ENCODE measurements at regions not wholly inside any gene's neighbourhood (a gene's known extent, or its start where the extent isn't known, plus 50 kb on each side); places are given as distances from the start of the nearest gene placed in this dataset.

- no peak for DNase-seq (ENCODE audit: low spot score)
Observed at GRCh38 chr2:64317707-64318475, 136.1 kb upstream of the LGALSL start.

- DNase-seq (ENCODE audit: low spot score), result peak; percentile 43
Observed at GRCh38 chr2:64318476-64318748, 135.6 kb upstream of the LGALSL start.

DNA sequence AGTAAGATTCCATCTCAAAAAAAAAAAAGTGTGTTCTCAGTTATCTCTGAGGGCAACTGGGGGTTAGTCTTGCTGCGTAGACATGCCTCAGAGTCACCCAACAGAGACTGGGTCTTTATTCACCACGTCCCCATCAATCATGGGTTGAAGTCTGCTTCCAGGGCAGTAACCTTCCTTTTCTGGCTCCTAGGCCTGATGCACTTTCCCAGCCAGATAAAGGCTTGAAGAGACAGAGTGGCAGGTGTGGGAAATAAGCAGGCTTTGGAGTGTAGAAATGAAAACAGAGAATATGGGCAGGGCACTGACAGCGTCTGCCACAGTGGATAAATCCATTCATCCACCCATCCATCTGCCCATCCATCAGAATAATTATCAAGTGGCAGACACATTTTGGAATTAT, 134.1 kb upstream of the LGALSL start:
- DNase-seq (ENCODE audit: low spot score), result no peak

DNA sequence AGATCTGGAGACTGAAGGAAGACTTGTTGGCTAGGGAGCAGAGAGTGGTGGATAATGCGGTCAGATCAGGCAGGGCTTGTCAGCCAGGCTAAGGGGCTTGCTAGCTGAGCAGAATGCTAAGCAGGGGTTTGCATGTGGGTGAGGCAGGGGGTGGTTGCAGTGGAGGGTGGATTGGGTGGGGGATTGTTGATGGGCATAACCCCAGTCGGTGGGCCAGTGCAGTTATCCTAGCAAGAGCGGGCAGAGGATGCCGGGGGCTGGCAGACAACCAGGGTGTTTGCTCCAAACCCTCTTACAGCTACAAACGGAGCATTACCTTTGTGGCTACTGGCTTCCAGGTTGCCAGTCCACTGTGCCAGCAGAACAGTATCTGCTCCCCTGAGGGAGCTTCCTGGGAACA, 131.5 kb upstream of the LGALSL start:
- DNase-seq (ENCODE audit: low spot score), result no peak

DNA sequence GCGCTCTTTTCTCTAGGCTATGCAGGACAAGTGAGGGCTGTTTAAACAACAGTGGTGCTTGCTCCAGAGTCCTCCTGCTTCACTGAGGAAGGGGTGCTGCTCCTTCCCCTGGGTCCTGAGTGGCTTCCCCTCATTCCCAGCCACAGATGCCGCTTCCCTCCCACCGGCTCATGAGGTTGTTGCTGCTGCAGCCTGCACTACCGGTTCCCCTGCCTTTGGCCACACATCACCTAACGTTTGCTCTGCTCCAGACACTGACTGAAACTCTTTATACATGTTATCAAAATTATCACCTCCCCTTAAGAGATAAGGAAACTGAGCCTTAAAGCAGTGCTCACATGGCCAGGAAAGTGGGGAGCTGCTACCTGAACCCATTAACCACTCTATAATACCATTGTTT, 130.8 kb upstream of the LGALSL start:
- no peak for DNase-seq (ENCODE audit: low spot score)

GRCh38 chr2:64324746-64325410, 129.1 kb upstream of the LGALSL start:
- no peak for DNase-seq (ENCODE audit: low spot score)

DNA sequence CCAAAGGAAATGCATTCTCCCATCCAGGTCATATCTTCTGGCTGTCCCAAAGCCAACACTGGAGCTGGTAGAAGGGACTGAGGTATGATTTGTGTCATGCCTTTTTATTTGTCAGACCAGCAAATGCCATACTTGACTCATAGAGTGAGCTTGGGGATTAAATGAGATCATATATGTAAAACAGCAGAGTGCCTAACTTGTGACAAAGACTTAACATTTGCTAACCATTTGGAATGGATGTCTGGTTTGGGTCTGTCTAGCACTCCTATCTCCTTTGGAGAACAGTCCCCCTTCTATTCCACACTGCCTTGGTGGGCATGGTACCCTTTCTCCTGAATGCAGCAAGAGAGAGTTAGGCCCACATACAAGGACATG, 128.5 kb upstream of the LGALSL start:
- DNase-seq (ENCODE audit: low spot score), result no peak

DNA sequence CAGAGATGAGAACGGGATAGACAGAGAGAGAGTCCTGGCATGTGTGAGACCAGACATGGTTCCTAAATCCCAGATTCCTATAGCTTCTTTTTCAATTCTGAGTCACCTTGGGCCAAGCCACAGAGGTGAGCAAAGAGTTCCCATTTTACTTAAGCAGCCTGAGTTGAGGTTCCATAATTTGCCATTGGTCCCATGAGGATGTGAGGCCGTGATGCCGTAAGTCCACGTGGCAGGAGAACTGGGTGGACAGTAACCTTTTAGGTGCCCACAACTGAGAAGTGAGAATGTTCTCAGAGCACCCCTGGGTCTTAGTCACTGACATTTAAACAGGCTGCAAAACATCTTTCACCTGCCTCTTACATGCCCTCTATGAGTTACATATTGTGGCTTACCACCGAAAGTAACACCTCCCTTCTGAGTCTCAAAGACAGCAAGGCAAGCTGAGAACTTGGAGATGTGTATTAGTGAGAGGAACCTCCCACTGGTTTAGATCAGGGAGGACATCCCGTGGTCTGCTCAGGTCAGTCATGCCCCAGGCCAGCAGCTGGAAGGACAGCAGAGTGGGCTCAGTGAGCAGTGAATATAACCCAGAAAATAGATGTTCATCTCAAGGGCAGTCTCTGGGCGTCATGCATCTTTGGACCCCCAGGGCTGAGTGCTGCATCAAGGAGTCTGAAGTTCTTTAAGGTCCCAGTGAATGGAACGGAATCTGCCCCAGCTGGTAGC, 127.9 kb upstream of the LGALSL start:
- no peak for DNase-seq (ENCODE audit: low spot score)

DNA sequence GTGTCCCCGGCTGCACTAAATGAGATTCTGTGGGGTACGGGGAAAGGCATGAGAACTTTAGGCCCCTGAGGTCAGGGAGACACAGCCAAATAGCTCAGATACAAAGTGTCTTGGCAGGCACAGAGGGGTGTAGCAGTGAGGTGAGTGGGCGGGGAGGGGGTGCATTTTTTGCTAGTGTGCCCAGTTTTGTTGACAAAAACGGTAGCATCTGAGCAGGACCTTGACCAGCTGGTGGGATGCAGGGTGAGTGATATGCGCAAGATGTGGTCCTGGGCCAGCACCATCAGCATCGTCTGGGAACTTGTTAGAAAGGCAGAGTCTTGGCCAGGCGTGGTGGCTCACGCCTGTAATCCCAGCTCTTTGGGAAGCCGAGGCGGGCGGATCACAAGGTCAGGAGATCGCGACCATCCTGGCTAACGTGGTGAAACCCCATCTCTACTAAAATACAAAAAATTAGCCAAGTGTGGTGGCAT, 127.3 kb upstream of the LGALSL start:
- no peak for DNase-seq (ENCODE audit: low spot score)

DNA sequence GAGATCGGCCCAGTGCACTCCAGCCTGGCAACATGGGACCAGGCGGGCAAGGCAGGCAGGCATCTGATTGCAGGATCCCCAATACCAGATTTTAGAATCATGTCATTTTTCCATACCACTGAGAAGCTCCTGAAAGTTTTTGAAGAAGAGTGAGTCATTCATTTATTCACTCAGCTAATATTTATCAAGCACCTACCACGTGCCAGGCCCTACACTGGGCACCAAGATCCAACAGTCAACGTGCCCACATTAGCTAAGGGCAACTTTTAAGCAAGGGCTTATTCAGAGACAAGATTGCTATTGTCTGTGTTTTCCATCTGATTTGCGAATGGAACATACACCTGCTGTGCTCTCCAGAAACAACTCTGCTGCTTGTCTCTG, 126.8 kb upstream of the LGALSL start:
- DNase-seq (ENCODE audit: low spot score), result no peak

- no peak for DNase-seq (ENCODE audit: low spot score)
Observed at GRCh38 chr2:64327510-64328414, 126.2 kb upstream of the LGALSL start.

DNA sequence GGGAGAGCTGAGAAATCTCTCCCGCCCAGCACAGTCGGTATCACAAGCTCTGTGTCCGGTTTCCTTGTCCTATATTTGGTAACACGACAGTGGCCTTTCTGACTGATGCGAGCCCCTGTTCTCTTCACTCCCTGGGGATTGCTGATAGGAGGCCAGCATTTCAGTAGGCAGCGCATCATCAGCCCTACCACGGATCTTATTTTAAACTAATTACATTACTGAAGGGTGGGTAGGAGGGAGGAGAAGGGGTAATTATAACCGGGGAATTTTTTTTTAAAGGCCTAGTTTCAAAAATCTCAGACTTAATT, 125.6 kb upstream of the LGALSL start:
- DNase-seq (ENCODE audit: low spot score), result no peak

DNA sequence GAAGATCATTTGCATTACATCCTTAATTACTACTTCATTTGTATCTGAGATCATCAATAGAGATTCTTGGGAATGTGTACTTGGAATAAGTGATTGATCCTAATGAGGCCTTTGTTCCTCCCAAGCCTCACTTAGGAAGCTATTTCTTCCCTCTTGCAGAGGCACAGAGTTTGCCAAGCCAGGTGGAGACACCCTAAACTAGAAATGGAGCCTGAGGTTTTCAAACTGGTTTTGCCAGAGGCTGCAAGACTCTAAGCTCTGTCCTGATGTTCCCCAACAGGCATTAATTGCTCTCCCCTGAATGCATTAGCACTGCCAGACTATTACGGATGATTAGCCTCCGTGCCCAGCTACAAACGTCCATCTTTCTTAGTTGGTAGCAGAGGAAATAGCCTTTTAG, 125.2 kb upstream of the LGALSL start:
- no peak for DNase-seq (ENCODE audit: low spot score)

DNA sequence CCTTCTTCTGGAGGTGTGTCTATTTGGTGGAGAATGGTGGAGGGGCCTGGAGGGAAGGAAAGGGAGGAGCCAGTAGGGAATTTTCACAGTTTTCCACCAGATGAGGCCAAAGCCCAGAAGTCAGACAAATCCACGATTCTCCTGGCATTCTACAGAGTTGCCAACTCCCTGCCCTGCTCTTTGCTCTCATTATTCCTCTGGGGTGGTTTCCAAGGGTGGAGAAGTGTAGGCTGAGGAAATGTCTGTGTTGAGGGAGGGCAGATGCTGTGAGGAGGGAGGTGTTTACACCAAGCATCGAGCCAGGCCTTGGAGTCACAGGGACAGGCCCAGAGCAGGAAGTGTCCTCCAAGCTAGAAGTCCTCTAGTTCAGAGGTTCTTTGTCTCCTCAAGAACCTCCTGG, 124.1 kb upstream of the LGALSL start:
- no peak for DNase-seq (ENCODE audit: low spot score)

DNA sequence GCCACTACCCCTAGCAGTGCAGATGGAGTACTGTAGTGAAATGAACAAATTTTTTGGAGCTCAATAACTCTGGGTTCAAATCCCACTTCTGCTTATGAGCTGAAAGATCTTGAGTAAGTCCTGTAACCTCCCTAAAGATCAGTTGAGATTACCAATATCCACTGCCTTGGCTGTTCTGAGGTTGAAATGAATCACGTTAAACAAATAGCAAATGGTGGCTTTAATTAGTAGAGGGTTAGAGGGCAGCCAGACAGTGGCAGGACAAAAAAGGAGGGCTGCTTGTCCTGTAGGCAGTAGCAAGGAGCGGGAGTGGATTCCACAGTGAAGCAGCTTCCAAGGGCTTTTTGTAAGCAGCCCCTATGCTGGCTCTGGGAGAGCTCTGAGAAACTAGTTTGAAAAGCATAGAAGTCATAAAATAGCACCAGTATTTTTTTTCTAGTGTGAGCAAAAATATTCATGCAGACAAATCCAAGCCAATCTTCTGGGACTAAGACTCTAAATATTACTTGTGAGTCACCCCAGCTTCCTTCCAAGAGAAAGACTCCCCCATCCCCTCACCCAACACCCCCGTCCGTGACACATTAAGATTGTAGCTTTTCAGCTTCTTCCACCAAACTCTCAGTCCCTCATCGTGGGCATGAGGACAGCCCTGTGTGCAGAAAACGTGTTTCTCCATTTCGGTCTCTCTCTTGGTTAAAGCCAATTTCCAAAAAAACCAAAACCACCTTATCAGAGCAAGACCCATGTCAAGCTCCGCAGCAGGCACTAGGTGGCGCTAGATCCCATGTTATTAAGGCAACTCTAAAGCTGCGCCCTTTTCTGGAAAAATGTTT, 123.5 kb upstream of the LGALSL start:
- peak; percentile 85 for DNase-seq (ENCODE audit: low spot score)

- DNase-seq (ENCODE audit: low spot score), result no peak
Observed at GRCh38 chr2:64331114-64331645, 122.8 kb upstream of the LGALSL start.

- no peak for DNase-seq (ENCODE audit: low spot score)
Observed at GRCh38 chr2:64331849-64332699, 121.9 kb upstream of the LGALSL start.

DNA sequence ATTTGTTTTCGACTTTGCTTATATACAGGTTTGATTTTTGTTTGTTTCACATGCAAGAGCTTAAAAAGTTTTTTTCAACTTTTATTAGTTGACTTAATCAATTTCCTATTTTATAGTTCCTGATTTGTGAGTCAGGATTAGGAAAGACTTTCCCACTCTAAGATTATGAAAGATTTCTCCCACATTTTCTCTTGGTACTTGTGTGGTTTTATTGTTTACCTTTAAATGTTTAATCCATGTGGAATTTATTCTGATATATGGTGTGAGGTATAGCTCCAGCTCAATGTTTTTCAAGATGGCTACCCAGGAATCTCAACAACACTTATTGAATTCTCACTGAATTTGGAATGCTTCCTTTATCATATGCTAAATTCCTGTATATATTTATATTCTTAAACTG, 117.8 kb upstream of the LGALSL start:
- no peak for DNase-seq (ENCODE audit: low spot score)

GRCh38 chr2:64337314-64337713, 116.6 kb upstream of the LGALSL start:
- DNase-seq (ENCODE audit: low spot score), result no peak

DNA sequence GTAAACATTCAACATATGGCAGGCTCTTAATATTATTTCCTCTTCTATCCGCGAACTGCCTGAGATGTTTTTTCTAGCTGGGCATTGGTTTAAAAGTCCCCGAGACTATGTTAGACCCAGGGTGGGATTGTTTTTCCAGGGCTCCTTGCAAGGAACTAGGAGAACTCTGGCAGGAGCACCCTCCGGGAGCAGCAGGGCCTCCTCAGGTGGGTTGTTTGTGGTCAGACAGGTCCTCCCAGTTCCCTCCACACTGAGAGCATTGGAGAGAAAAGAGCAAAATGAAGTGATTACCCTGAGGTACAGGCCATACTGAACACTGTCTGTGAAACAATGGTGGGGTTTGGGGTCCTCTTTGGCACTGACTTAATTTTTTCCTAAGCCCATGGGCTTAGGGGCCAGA, 115.9 kb upstream of the LGALSL start:
- DNase-seq (ENCODE audit: low spot score), result no peak

Measured in RKO (cell line).